ENCODE measurements at regions not wholly inside any gene's neighbourhood (a gene's known extent, or its start where the extent isn't known, plus 50 kb on each side); places are given as distances from the start of the nearest gene placed in this dataset.

- no peak for TF ChIP-seq EZH2phosphoT487 (IDR thresholded peaks at IDR 0.05; ENCODE audit: insufficient read depth, low read depth)
- no peak for TF ChIP-seq EZH2 (IDR thresholded peaks at IDR 0.05; ENCODE audit: insufficient read depth, poor library complexity, severe bottlenecking)
- Histone ChIP-seq H3K27me3 (replicated peaks; ENCODE audit: insufficient read depth) (no peaks in the 10 kb centered on the region), H3K27ac (no peak overlapping the region), H2AFZ (no peak overlapping the region), H4K20me1 (ENCODE audit: insufficient read depth) (no peaks in the 10 kb centered on the region), H3K4me2 (ENCODE audit: unreplicated experiment) (no peak overlapping the region), H3K4me3 (no peak overlapping the region), H3K79me2 (ENCODE audit: insufficient read depth) (no peaks in the 10 kb centered on the region), H3K9ac (no peak overlapping the region), H3K9me2 (ENCODE audit: insufficient read depth) (no peaks in the 10 kb centered on the region), H3K9me3 (ENCODE audit: low read depth) (no peaks in the 10 kb centered on the region), H3K4me1 (ENCODE audit: insufficient read depth) (no peaks in the 10 kb centered on the region), H3F3A (ENCODE audit: insufficient read depth) (no peaks in the 10 kb centered on the region), H3K36me3 (ENCODE audit: low read depth) (no peaks in the 10 kb centered on the region)
- in situ Hi-C loops (cut with MboI) = no loop called here
- WGBS, 2 experiments (ENCODE audit: low coverage in 1 of 2, low lambda C conversion rate in 2 of 2, missing lambda C conversion rate in 2 of 2) = 39 to 45% methylated on average over 2 of the region's 2 CpGs
- DNase-seq = no peak
Observed at GRCh38 chr1:81172483-81172882, 628.3 kb upstream of the ADGRL2 start.

GRCh38 chr1:81170721-81171120, 630.0 kb upstream of the ADGRL2 start:
- no peak overlapping the region for H3K27ac ChIP-seq
- in situ Hi-C loops (cut with MboI) = no loop called here
- DNase-seq = no peak
- H3K4me3 ChIP-seq = no peak overlapping the region
- no peaks in the 10 kb centered on the region for H3F3A ChIP-seq (ENCODE audit: insufficient read depth)
- no peak overlapping the region for H3K9ac ChIP-seq
- TF ChIP-seq EZH2phosphoT487 (IDR thresholded peaks at IDR 0.05; ENCODE audit: insufficient read depth, low read depth) = no peak
- no peak for TF ChIP-seq EZH2 (IDR thresholded peaks at IDR 0.05; ENCODE audit: insufficient read depth, poor library complexity, severe bottlenecking)
- no peaks in the 10 kb centered on the region for H3K79me2 ChIP-seq (ENCODE audit: insufficient read depth)
- H2AFZ ChIP-seq = no peak overlapping the region
- no peaks in the 10 kb centered on the region for H3K4me1 ChIP-seq (ENCODE audit: insufficient read depth)
- H3K36me3 ChIP-seq (ENCODE audit: low read depth) = no peaks in the 10 kb centered on the region
- H3K9me2 ChIP-seq (ENCODE audit: insufficient read depth) = no peaks in the 10 kb centered on the region
- no peaks in the 10 kb centered on the region for H3K27me3 ChIP-seq (replicated peaks; ENCODE audit: insufficient read depth)
- H3K4me2 ChIP-seq (ENCODE audit: unreplicated experiment) = no peak overlapping the region
- 20 to 22% methylated on average over 2 of the region's 2 CpGs for WGBS, 2 experiments (ENCODE audit: low coverage in 1 of 2, low lambda C conversion rate in 2 of 2, missing lambda C conversion rate in 2 of 2)
- H3K9me3 ChIP-seq (ENCODE audit: low read depth) = no peaks in the 10 kb centered on the region
- no peaks in the 10 kb centered on the region for H4K20me1 ChIP-seq (ENCODE audit: insufficient read depth)

- 40% methylated on average over 2 of the region's 2 CpGs for WGBS, 2 experiments (ENCODE audit: low coverage in 1 of 2, low lambda C conversion rate in 2 of 2, missing lambda C conversion rate in 2 of 2)
- no peak for DNase-seq
Observed at GRCh38 chr1:81165963-81166362, 634.8 kb upstream of the ADGRL2 start.

GRCh38 chr1:81160696-81161095, 640.0 kb upstream of the ADGRL2 start:
- H3F3A ChIP-seq (ENCODE audit: insufficient read depth) = no peaks in the 10 kb centered on the region
- H3K9me2 ChIP-seq (ENCODE audit: insufficient read depth) = no peaks in the 10 kb centered on the region
- no peak overlapping the region for H3K9ac ChIP-seq
- DNase-seq = no peak
- H3K4me2 ChIP-seq (ENCODE audit: unreplicated experiment) = no peak overlapping the region
- no peak overlapping the region for H3K27ac ChIP-seq
- H3K36me3 ChIP-seq (ENCODE audit: low read depth) = no peaks in the 10 kb centered on the region
- TF ChIP-seq EZH2 (IDR thresholded peaks at IDR 0.05; ENCODE audit: insufficient read depth, poor library complexity, severe bottlenecking) (no peak), EZH2phosphoT487 (IDR thresholded peaks at IDR 0.05; ENCODE audit: insufficient read depth, low read depth) (no peak)
- WGBS, 2 experiments (ENCODE audit: low coverage in 1 of 2, low lambda C conversion rate in 2 of 2, missing lambda C conversion rate in 2 of 2) = 47 to 51% methylated on average over 3 of the region's 3 CpGs
- no peaks in the 10 kb centered on the region for H3K9me3 ChIP-seq (ENCODE audit: low read depth)
- no peaks in the 10 kb centered on the region for H4K20me1 ChIP-seq (ENCODE audit: insufficient read depth)
- no peaks in the 10 kb centered on the region for H3K4me1 ChIP-seq (ENCODE audit: insufficient read depth)
- in situ Hi-C loops (cut with MboI) = no loop called here
- no peaks in the 10 kb centered on the region for H3K79me2 ChIP-seq (ENCODE audit: insufficient read depth)
- no peak overlapping the region for H2AFZ ChIP-seq
- no peak overlapping the region for H3K4me3 ChIP-seq
- H3K27me3 ChIP-seq (replicated peaks; ENCODE audit: insufficient read depth) = no peaks in the 10 kb centered on the region

More at GRCh38 chr1:81165963-81166362, 634.8 kb upstream of the ADGRL2 start:
- no peaks in the 10 kb centered on the region for H3K27me3 ChIP-seq (replicated peaks; ENCODE audit: insufficient read depth)
- H3K4me2 ChIP-seq (ENCODE audit: unreplicated experiment) = no peak overlapping the region
- in situ Hi-C loops (cut with MboI) = no loop called here
- no peaks in the 10 kb centered on the region for H3K9me3 ChIP-seq (ENCODE audit: low read depth)
- no peak overlapping the region for H3K9ac ChIP-seq
- no peaks in the 10 kb centered on the region for H3K9me2 ChIP-seq (ENCODE audit: insufficient read depth)
- H3K36me3 ChIP-seq (ENCODE audit: low read depth) = no peaks in the 10 kb centered on the region
- H3F3A ChIP-seq (ENCODE audit: insufficient read depth) = no peaks in the 10 kb centered on the region
- no peaks in the 10 kb centered on the region for H3K4me1 ChIP-seq (ENCODE audit: insufficient read depth)
- H2AFZ ChIP-seq = no peak overlapping the region
- no peaks in the 10 kb centered on the region for H4K20me1 ChIP-seq (ENCODE audit: insufficient read depth)
- H3K4me3 ChIP-seq = no peak overlapping the region
- no peak overlapping the region for H3K27ac ChIP-seq
- TF ChIP-seq EZH2phosphoT487 (IDR thresholded peaks at IDR 0.05; ENCODE audit: insufficient read depth, low read depth) (no peak), EZH2 (IDR thresholded peaks at IDR 0.05; ENCODE audit: insufficient read depth, poor library complexity, severe bottlenecking) (no peak)
- no peaks in the 10 kb centered on the region for H3K79me2 ChIP-seq (ENCODE audit: insufficient read depth)

GRCh38 chr1:81158592-81158991, 642.1 kb upstream of the ADGRL2 start:
- Histone ChIP-seq H3K9ac (no peak overlapping the region), H3K79me2 (ENCODE audit: insufficient read depth) (no peaks in the 10 kb centered on the region), H3K9me2 (ENCODE audit: insufficient read depth) (no peaks in the 10 kb centered on the region), H3K9me3 (ENCODE audit: low read depth) (no peaks in the 10 kb centered on the region), H2AFZ (no peak overlapping the region), H3K4me1 (ENCODE audit: insufficient read depth) (no peaks in the 10 kb centered on the region), H3K27ac (no peak overlapping the region), H3F3A (ENCODE audit: insufficient read depth) (no peaks in the 10 kb centered on the region), H3K4me3 (no peak overlapping the region), H3K27me3 (replicated peaks; ENCODE audit: insufficient read depth) (no peaks in the 10 kb centered on the region), H3K36me3 (ENCODE audit: low read depth) (no peaks in the 10 kb centered on the region), H3K4me2 (ENCODE audit: unreplicated experiment) (no peak overlapping the region), H4K20me1 (ENCODE audit: insufficient read depth) (no peaks in the 10 kb centered on the region)
- TF ChIP-seq EZH2phosphoT487 (IDR thresholded peaks at IDR 0.05; ENCODE audit: insufficient read depth, low read depth) = no peak
- no peak for TF ChIP-seq EZH2 (IDR thresholded peaks at IDR 0.05; ENCODE audit: insufficient read depth, poor library complexity, severe bottlenecking)
- WGBS, 2 experiments (ENCODE audit: low coverage in 1 of 2, low lambda C conversion rate in 2 of 2, missing lambda C conversion rate in 2 of 2) = 5 to 8% methylated on average over 3 of the region's 3 CpGs
- in situ Hi-C loops (cut with MboI) = no loop called here
- DNase-seq = no peak

All from GM23248 (cell line).